Head of caudate nucleus (tissue), 42 donors: ENCODE measurements at regions not wholly inside any gene's neighbourhood (a gene's known extent, or its start where the extent isn't known, plus 50 kb on each side); places are given as distances from the start of the nearest gene placed in this dataset.
"Not testable (repeated sequence)": the region's sequence is repeated elsewhere in the genome, so short reads cannot be mapped to it uniquely, and the experiment has no call there.

Experiments used
- DNase-seq, 42 donors: peaks; one replicate each; pipeline versions ENCODE4 v3.0.0 to v3.0.0-alpha.2; 2020 to 2021; ENCODE audit warnings: mixed read lengths in 7 of 42
- intact Hi-C: fragments of 100-400 bp; cut with DNase I; formaldehyde crosslinking; loops from one replicate; pipeline ENCODE4 v1.15.0; 2022

DNA sequence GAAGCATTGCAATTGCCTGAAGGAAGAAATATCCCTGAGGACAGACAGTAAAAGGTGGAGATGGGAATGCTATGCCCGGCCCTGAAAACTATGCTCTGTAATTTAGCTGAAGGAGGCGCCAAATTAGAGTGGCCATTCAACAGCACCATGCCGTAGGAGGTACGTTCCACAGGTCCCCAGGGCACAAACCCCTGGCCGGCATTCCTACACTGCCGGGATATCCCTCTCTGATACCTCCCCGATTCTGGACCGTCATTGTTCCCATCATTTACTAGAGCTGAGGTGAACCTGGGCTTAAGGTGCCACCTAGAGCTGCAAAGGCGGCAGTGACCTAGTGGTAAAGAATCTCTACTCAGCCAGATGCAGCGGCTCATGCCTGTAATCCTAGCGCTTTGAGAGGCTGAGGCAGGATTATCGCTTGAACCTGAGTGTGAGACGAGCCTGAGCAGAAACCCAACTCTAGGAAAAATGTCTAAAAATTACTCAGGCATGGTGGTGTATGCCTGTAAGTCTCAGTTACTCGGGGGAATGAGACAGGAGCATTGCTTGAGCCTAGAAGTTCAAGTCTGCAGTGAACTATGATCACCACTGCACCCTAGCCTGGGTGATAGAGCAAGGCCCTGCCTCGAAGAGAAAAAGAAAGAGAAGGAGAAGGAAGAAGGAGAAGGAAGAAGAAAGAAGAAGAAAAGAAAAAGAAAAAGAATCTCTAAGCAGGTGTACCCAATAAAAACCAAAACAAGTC lies 53.0 kb upstream of the TNKS2 start:
- DNase-seq: peak in 3 of 42 donors; percentile 3 to 11 (median 8)
- intact Hi-C loops: no loop called here

DNA sequence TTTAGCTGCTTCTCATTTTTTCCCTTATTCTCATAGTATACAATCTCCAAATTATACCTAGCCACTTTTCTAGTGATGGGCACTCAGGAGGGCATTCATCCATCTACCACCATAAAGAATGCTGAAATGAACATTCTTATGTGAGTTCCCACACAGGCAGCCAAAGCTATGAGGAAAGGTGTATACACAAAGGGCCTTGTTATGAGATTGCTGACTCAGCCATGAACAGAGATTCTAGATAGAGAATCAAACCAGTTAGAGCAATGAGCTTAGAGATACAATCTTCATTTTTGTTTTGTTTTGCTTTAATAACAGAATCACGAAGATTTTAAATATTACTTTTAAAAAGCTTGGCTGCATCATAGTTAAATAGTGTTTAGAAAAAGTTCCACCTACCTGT lies 54.8 kb upstream of the TNKS2 start:
- DNase-seq: no peak
- intact Hi-C loops: no loop called here

DNA sequence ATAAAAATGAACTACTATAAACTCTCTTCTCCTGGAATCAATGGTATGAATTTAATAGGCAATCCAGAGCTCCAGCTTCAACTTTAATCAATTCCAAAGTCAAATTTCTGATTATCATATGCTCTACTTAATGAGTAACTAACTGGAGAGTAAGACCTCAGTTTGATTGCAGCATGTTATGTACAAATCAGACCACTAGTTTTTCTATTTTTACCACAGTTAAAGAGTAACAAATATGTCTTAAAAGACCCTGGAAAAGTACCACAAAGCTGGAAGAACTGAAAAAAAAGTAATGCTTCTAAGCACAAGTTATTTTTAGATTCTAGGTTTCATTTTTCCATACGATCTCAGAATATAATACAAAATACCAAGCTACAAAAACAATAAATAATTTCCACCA lies 56.0 kb upstream of the TNKS2 start:
- intact Hi-C loops: no loop called here
- DNase-seq: no peak

DNA sequence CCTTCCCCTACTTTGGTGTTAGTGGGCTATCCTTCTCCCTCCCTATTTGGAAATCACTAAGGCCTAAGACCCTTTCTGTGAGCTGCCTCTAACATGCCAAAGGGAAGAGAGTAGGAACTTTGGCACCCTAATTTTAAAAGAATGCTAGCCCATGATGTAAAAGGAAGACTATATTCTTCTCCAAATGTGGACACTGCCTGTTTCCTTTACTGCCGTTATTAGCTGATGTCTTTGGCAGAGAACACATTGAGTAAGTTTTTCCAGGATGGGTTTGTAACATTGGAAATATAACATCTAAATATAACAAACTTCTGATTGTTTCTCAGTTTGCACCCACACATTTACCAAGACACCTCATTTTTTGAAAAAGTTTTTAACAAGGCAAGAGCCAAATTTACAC lies 56.9 kb upstream of the TNKS2 start:
- no peak for DNase-seq

DNA sequence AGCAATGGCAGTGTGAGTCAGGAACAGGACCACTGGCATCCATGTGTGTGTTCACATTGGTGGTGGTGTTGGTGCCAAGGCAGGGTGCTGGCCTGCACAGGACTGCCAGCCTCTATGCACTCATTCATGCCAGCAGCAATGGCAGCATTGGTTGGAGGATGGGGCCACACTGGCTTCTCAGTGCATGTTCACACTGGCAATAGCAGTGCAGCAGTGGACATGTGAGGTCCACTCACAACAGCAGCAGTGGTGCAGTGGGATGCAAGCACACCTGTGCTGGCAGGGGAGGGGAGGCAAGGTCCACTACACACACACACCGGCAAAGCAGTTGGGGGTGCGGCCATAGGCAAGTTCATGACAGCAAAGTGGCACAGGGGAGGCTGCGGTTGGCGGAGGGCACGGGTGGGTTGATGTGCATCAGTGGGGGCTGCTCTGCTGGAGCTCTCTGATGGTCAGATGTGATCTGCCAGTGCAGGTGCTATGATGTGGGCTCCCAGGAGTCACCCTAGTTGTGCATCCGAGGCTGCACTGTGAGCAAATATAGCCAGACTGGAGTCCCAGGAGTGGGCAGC lies 57.8 kb upstream of the TNKS2 start:
- intact Hi-C loops: no loop called here
- DNase-seq: no peak

More for the DNA sequence above, 56.9 kb upstream of the TNKS2 start:
- intact Hi-C loops: no loop called here

DNA sequence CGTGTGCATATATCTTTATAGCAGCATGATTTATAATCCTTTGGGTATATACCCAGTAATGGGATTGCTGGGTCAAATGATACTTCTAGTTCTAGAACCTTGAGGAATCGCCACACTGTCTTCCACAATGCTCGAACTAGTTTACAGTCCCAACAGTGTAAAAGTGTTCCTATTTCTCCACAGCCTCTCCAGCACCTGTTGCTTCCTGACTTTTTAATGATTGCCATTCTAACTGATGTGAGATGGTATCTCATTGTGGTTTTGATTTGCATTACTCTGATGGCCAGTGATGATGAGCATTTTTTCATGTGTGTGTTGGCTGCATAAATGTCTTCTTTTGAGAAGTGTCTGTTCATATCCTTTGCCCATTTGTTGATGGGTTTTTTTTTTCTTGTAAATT lies 66.0 kb upstream of the TNKS2 start:
- intact Hi-C loops, DNase-seq: not testable (repeated sequence)

DNA sequence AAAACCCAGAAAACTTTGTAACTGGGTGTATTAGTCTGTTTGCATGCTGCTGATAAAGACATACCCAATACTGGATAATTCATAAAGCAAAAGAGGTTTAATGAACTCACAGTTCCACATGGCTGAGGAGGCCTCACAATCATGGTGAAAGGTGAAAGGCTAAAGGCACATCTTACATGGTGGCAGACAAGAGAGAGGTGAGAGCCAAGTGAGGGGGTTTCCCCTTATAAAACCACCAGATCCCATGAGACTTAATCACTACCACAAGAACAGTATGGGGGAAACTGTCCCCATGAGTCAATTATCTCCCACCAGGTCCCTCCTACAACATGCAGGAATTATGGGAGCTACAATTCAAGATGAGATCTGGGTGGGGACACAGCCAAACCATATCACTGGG lies 68.9 kb upstream of the TNKS2 start:
- DNase-seq, intact Hi-C loops: not testable (repeated sequence)

DNA sequence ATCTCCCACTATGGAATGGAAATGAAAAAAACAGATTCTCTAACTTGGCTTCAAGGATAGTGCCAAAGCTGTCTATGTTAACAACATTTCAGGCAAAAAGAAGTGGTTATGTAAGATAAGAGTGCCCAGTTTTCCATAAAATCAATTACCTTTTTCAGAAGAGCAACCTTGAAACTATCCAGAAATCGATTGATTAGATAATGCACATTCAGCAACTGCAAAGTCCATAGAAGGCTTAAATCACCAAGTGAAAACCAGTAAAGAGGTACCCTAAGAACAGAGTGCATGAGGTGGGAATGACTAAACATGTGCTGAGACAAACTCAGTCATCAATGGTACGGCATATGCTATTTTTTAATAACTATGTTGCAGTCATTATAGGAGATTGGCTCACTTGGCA lies 71.9 kb upstream of the TNKS2 start:
- DNase-seq: no peak
- intact Hi-C loops: no loop called here

DNA sequence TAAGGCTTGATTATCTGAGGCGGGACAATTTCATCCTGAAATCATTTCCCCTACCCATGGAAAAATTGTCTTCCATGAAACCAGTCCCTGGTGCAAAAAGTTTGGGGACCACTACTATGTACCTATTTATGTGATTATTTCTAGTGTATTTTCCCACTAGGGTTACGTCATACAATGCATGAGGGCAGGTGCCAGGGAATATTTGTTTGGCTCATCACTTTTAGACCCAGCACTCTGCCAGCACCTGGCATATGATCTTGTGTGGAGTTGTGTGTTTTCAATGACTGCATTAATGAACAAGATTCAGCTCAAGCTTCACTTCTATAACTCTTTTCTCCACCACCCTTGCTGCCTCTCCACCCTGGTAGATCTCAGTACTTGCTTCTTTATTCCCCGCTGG lies 73.3 kb upstream of the TNKS2 start:
- intact Hi-C loops: no loop called here

DNA sequence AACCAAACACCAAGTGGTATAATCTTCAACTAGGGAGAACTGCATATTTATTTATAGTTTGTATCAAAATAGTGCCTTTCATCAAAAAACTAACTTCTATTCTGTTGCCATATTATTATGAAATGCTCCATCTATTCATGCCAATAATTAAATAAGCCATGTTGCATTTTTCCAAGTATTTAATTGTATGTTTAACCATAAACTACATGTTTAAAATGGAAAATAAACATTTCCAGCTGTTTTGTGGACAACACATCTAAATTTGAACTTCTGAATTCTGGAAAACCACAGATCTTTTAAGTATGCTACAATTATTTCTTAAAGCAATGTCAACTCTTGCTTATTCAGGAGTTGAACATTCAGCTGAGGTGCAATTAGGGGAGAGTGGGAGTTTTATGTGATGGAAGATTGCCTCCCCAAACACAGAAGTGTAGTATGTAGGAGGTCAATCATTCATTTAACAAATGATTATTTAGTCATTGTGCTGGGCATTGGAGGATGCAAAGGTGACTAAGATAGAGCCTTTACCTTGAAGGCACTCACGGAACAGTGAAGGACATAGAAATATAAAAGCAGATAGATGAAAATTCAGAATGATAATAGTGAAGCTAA lies 80.7 kb upstream of the PPP1R3C start:
- peak in 1 of 42 donors; percentile 45 for DNase-seq
- intact Hi-C loops: no loop called here

More for the DNA sequence above, 73.3 kb upstream of the TNKS2 start:
- no peak for DNase-seq

DNA sequence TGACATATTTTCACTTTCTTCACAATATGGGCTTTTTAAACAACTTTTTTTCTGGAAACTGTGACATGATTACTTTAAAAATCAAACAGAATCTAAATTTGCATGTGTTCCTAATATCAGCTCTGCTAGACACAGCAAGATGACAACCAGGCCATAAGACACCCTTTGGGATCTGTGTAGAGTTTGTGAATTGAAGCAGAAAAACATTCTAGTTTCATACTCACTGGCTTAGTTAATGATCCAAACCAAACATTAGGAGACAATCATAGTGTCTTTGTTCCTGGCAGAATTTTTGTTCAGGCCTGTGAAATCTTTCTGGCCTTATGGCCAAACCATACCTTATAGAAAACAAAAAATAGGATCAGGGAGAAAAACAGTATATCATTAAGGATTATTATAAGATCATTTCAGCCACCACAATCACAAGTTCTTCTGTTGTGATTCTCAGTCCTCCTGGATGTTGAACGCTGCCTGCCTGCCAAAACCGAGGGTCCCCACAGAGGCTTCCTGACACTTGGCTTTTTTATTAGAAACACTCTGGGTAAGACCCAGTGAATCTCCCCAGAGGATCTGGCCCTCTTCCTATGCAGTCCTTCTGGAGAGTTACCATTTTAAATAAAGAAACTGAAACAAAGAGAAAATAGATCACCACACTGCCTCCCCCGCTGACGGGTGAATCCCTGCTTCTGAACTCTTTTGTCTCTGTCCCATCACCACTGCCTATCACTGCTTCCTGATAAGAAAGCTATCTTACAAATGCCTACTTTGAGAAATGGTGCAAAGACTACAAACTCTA lies 79.2 kb upstream of the PPP1R3C start:
- intact Hi-C loops: no loop called here
- DNase-seq: no peak

DNA sequence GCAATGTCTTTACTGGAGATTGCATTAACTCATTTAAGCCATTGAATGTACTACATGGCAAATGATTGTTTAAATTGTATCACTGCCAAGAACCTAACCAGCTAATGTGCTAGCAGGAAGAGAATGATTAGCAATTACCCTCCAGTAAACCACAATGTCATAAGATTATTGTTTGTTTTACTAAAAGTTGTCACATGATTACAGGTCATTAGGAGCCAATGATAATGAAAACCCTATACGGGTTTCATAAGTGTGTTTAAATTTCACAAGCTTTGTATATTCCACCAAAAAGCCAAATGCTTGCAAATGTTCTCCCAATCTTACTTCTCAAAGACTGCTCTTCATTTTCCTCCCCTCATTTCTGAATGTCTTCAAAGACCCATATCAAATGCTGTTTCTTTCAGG lies 76.5 kb upstream of the PPP1R3C start:
- DNase-seq: no peak

DNA sequence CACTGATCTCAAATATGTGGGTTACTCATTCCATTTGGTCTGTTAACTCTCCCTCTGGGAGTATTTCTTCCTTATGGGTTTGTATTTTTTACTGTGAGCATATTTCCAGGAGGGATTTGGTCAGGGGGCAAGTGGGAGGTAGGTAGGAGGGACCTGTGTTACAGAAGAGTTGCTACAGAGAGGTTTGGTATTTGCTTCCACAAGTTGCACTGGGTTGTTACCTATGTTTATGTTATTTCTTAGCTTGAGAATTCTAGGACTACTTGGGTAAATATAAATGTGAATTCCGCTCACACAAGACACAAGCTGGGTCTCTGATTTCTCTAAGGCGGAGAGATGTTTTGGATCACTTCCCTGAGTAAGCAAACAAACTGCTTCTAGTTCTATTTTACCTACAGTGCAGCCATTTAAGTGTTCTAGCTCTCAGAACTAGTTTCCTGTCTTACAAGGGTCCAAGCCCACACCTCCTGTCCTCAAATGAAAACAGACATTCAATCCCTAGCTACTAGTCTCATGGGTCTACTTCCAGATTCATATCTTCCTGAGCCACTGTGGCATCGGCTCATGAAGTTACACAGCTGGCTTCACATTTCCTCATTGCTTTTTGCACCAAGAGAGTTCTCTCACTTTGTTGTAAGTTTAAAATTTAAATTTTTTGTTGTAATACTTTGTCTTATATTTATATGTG lies 75.4 kb upstream of the PPP1R3C start:
- intact Hi-C loops: no loop called here

More for the DNA sequence above, 76.5 kb upstream of the PPP1R3C start:
- intact Hi-C loops: no loop called here

DNA sequence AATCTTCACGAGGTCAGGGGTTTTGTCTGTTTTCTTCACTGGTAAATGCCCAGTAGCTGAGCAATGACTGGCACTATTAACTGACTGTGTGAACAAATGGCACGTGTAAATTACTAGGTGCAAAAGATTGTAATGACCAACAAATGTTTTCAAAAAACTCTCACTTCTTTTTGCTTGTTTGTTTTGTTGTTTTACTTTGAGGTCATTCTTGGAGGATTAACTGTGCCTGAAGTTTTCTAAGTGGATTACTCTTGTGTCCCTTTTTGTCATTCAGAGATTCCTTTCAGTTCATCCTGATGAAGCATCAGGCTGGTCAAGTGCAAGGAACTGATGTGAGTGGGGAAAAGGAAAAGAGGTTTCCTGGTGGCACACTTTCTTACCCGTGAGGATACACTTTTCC lies 74.4 kb upstream of the PPP1R3C start:
- intact Hi-C loops: no loop called here

More for the DNA sequence above, 75.4 kb upstream of the PPP1R3C start:
- DNase-seq: no peak

DNA sequence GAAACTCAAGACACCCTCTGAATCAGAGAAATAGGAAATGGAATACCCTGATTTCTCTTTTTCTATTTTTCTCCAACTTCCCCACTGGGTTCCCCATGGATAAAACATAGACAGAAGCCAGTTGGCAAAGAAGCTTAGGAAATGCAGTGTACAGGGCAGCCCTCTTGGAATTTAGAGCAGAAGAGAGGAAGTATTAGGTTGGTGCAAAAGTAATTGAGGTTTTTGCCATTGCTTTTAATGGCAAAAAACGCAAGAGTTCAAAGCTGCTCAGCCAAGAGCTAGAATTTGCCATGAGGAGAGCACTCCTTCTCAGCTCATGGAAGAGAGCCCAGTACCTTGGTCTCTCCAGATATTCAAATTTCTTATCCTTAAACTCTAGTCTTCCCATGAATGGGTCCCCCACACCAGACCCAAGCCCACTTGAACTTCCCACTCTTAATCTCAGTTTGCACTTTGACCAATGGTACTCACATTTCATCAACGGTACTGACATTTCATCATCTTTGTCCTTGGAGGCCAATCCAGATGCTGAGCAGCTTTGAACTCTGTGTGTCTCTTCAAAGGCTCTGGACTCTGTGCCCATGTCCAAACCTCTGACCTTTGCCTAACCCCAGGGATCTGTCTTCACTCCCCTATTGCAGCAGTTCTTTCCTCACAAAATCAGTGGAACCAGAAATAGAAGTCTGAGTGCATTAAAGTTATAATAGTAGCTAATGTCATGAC lies 73.2 kb upstream of the PPP1R3C start:
- intact Hi-C loops: no loop called here
- DNase-seq: no peak

More for the DNA sequence above, 74.4 kb upstream of the PPP1R3C start:
- DNase-seq: no peak

DNA sequence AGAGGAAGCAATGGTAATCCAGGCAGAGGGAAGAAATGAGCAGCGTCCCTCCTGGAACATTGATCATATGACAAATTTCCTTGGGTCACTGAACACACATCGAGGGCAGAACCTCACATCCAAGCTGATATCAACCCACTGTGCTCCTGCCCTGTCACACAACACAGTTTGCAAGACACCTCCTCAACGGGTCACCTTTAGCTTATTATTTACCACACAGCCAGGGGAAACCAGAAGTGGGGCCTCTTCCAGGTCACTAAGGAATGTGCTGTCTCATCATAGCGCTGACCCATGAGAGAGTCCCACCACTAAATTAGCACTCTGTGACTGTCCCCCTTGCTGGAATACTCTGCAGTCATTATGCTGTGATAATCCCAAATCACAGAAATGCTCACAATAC lies 69.7 kb upstream of the PPP1R3C start:
- DNase-seq: no peak
- intact Hi-C loops: no loop called here

DNA sequence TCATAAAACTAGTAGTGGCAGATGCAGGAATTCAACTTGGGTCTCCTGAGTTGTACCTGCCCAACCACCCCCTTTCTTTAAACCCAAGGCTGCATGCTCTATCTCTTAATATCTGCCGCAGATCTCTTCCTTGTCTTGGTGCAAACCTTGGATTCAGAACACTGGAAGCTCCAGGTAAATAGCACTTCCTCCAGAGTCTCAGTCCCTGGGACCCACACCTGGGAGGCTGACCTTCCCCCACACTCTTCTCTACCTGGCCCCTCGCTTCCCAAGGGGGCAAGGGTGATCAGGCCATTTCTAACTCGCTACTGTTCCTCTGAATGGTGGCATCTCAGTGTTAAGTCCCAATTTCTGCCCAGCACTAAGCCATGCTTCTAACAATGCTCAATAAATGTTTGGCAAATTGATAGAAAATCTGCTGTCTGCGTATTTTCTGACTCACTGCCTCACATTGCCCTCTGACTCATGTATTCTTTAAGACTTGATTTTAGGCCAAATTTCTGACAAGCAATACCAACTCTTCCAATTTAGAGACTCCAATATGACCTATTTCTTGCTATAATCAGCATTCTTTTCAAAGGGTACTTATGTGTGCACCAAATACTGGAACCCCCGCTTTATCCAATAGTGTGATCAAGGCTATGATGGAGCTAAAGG lies 68.0 kb upstream of the PPP1R3C start:
- intact Hi-C loops: no loop called here
- DNase-seq: no peak

DNA sequence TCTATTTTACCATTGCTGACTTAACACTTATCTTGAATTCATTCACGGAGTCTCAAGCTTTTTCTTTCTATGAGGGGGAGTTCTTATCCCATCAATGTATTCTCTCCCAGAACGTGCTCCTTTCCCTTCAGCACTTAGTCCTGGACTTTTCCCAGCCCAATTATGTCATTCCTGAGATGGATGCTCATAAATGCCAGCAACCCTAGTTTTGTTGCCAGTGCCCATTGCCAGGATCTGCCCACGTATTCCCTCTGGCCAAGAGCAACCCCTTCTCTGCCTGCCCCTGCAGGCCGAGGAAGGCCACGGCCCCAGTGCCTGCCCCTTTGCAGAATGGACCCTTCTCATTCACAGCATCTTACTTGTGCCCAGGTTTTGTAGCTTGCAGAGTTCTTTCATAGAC lies 67.4 kb upstream of the PPP1R3C start:
- no peak for DNase-seq
- intact Hi-C loops: no loop called here
